ENCODE measurements at regions not wholly inside any gene's neighbourhood (a gene's known extent, or its start where the extent isn't known, plus 50 kb on each side); places are given as distances from the start of the nearest gene placed in this dataset.

GRCh38 chr4:154982187-154983047 is 201.3 kb downstream of the RBM46 start:
- Histone ChIP-seq H3K9ac (ENCODE audit: low read depth in 2 of 2, low read length in 2 of 2) (no peak overlapping the region), H3K9me3 (no peaks in the 10 kb centered on the region), H3K27me3 (no peaks in the 10 kb centered on the region), H3K27ac (no peak overlapping the region), H3K36me3 (no peaks in the 10 kb centered on the region), H3K4me3 (no peak overlapping the region), H3K4me1 (no peaks in the 10 kb centered on the region)
- peak; percentile 56 for DNase-seq
- TF ChIP-seq CTCF (IDR thresholded peaks at IDR 0.05), result peak; percentile 40
- intact Hi-C loops (cut with DNase I), result loop anchor here (5.0 kb wide), 1 partner anchor 370 kb away; no protein-coding TSS in a partner anchor

DNA sequence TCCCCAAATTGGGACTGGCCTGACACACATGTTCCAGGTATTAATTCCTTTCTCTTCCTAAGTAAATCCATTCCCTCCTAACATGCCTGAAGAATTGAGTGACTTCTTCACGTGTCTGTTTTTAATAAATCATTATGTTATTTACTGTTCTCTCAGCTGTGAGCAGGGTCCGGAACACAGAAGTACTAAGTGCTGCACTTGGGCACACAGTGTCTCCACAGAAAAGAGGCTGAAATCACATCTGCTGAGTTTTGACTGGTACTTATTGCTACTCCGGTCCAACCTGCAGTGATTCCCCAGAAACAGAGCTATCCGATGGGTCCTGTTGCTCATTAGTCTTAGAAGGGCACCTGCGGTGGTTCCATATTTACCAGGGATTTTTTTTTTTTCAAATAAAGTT is 202.6 kb downstream of the RBM46 start:
- intact Hi-C loops (cut with DNase I), result loop anchor here (5.0 kb wide), 1 partner anchor 369 kb away; no protein-coding TSS in a partner anchor
- Histone ChIP-seq H3K27ac (no peak overlapping the region), H3K27me3 (no peaks in the 10 kb centered on the region), H3K4me1 (no peaks in the 10 kb centered on the region), H3K9ac (ENCODE audit: low read depth in 2 of 2, low read length in 2 of 2) (no peak overlapping the region), H3K36me3 (no peaks in the 10 kb centered on the region), H3K9me3 (no peaks in the 10 kb centered on the region), H3K4me3 (no peak overlapping the region)
- TF ChIP-seq CTCF (IDR thresholded peaks at IDR 0.05), result no peak
- DNase-seq, result no peak

DNA sequence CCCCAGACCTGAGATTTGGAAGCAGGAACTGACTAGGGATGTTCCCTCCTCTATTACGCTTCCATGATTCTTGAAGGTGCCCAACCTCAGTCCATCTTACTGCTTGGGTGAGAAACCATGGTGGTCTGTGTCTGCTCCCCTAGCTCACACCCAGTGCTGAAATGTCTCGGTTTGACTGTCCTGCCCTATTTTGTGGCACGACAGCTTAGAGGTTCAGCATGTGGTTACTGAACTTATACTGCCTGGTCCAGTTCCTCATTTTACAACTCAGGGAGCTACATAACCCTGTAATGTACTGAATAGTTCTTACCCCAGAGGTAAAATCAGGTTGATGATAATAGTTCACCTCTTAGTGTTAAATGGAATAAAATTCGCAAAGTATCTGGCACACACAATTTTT is 203.1 kb downstream of the RBM46 start:
- no peak overlapping the region for H3K27ac ChIP-seq
- H3K4me1 ChIP-seq, result no peaks in the 10 kb centered on the region
- H3K9me3 ChIP-seq, result no peaks in the 10 kb centered on the region
- DNase-seq, result no peak
- intact Hi-C loops (cut with DNase I), result loop anchor here (5.0 kb wide), 1 partner anchor 368 kb away; no protein-coding TSS in a partner anchor
- no peaks in the 10 kb centered on the region for H3K36me3 ChIP-seq
- H3K4me3 ChIP-seq, result no peak overlapping the region
- no peak overlapping the region for H3K9ac ChIP-seq (ENCODE audit: low read depth in 2 of 2, low read length in 2 of 2)
- no peak for TF ChIP-seq CTCF (IDR thresholded peaks at IDR 0.05)
- no peaks in the 10 kb centered on the region for H3K27me3 ChIP-seq

DNA sequence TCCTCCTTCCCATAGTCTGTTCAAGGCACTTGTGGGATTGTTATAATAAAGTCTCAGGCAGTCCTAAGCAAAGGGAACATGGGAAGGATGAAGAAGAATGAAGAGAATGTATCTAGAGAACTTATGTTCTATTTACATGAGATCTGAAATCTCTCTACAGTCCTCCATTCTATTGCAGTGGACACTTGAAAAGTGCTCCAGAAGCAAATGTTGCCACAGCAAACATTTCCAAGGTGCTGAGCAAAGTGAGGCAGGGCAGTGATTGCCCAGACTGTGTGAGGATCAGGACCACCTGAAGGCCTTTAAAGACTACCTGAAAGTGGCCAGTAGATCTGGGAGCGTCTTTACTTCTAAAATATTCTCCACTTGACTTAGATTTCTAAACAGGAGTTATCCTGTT is 203.5 kb downstream of the RBM46 start:
- Histone ChIP-seq H3K27ac (no peak overlapping the region), H3K4me1 (no peaks in the 10 kb centered on the region), H3K9me3 (no peaks in the 10 kb centered on the region), H3K27me3 (no peaks in the 10 kb centered on the region), H3K9ac (ENCODE audit: low read depth in 2 of 2, low read length in 2 of 2) (no peak overlapping the region), H3K36me3 (no peaks in the 10 kb centered on the region), H3K4me3 (no peak overlapping the region)
- no peak for TF ChIP-seq CTCF (IDR thresholded peaks at IDR 0.05)
- no peak for DNase-seq
- intact Hi-C loops (cut with DNase I), result loop anchor here (5.0 kb wide), 1 partner anchor 368 kb away; no protein-coding TSS in a partner anchor

DNA sequence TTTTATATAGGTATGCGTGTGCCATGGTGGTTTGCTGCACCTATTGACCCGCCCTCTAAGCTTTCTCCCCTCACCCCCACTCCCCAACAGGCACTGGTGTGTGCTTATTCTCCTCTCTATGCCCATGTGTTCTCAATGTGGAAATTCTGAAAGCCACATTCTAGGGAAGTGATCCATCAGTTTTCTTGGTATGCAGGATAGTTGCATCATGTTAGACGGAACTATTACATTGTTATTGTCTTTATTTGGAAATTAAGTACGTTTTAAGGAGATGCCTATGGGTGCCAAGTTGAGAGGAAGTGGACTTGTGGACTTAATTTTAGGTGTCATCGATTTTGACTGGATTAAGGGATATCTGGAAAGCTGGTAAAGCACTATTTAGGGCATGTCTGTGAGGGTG is 204.6 kb downstream of the RBM46 start:
- TF ChIP-seq CTCF (IDR thresholded peaks at IDR 0.05), result no peak
- Histone ChIP-seq H3K27ac (no peak overlapping the region), H3K9ac (ENCODE audit: low read depth in 2 of 2, low read length in 2 of 2) (no peak overlapping the region), H3K4me1 (no peaks in the 10 kb centered on the region), H3K9me3 (no peaks in the 10 kb centered on the region), H3K36me3 (no peaks in the 10 kb centered on the region), H3K4me3 (no peak overlapping the region), H3K27me3 (no peaks in the 10 kb centered on the region)
- no peak for DNase-seq
- intact Hi-C loops (cut with DNase I), result no loop called here
